ENCODE measurements at regions not wholly inside any gene's neighbourhood (a gene's known extent, or its start where the extent isn't known, plus 50 kb on each side); places are given as distances from the start of the nearest gene placed in this dataset.

GRCh38 chr21:43323244-43324005, 103.5 kb downstream of the SIK1 start:
- TF ChIP-seq CTCF (IDR thresholded peaks at IDR 0.05): no peak
- TF ChIP-seq EZH2 (IDR thresholded peaks at IDR 0.05; ENCODE audit: borderline replicate concordance, insufficient read depth, low read depth, low read length, poor library complexity, severe bottlenecking): no peak

Measured in B cell (primary cell).